ENCODE measurements at regions not wholly inside any gene's neighbourhood (a gene's known extent, or its start where the extent isn't known, plus 50 kb on each side); places are given as distances from the start of the nearest gene placed in this dataset.
"Not testable (repeated sequence)": the region's sequence is repeated elsewhere in the genome, so short reads cannot be mapped to it uniquely, and the experiment has no call there.

GRCh38 chr1:60802884-60803283 is 279.5 kb upstream of the NFIA start:
- Histone ChIP-seq H3K36me3 (no peaks in the 10 kb centered on the region), H3K9me3 (peaks cover 6% of the 10 kb centered on the region), H3K4me3 (no peak overlapping the region), H3K27ac (no peak overlapping the region), H3K27me3 (ENCODE audit: low read depth) (no peaks in the 10 kb centered on the region), H3K4me1 (no peaks in the 10 kb centered on the region)
- intact Hi-C loops (cut with DNase I) = no loop called here
- no peak for ATAC-seq
- no peak for TF ChIP-seq CTCF (IDR thresholded peaks at IDR 0.05)
- no peak for DNase-seq

- no peaks in the 10 kb centered on the region for H3K9me3 ChIP-seq
- no peaks in the 10 kb centered on the region for H3K4me1 ChIP-seq
- H3K27me3 ChIP-seq (ENCODE audit: low read depth) = no peaks in the 10 kb centered on the region
- DNase-seq = no peak
- no peak overlapping the region for H3K27ac ChIP-seq
- H3K4me3 ChIP-seq = no peak overlapping the region
- TF ChIP-seq CTCF (IDR thresholded peaks at IDR 0.05) = no peak
- ATAC-seq = no peak
- intact Hi-C loops (cut with DNase I) = no loop called here
- no peaks in the 10 kb centered on the region for H3K36me3 ChIP-seq
These were observed 285.0 kb upstream of the NFIA start for GRCh38 chr1:60797351-60797750.

GRCh38 chr1:60791226-60791625 is 291.1 kb upstream of the NFIA start:
- Histone ChIP-seq H3K4me3 (no peak overlapping the region), H3K27me3 (ENCODE audit: low read depth) (no peaks in the 10 kb centered on the region), H3K4me1 (no peaks in the 10 kb centered on the region), H3K36me3 (no peaks in the 10 kb centered on the region), H3K27ac (no peak overlapping the region), H3K9me3 (no peaks in the 10 kb centered on the region)
- no peak for TF ChIP-seq CTCF (IDR thresholded peaks at IDR 0.05)
- ATAC-seq = no peak
- no peak for DNase-seq
- intact Hi-C loops (cut with DNase I) = no loop called here

GRCh38 chr1:60773099-60773498 is 309.3 kb upstream of the NFIA start:
- not testable (repeated sequence) for ATAC-seq, H3K36me3 ChIP-seq

GRCh38 chr1:60769082-60769481 is 313.3 kb upstream of the NFIA start:
- no peaks in the 10 kb centered on the region for H3K27me3 ChIP-seq (ENCODE audit: low read depth)
- no peak overlapping the region for H3K27ac ChIP-seq
- no peak for DNase-seq
- intact Hi-C loops (cut with DNase I) = no loop called here
- no peaks in the 10 kb centered on the region for H3K36me3 ChIP-seq
- no peak for TF ChIP-seq CTCF (IDR thresholded peaks at IDR 0.05)
- H3K4me3 ChIP-seq = no peak overlapping the region
- ATAC-seq = no peak
- H3K4me1 ChIP-seq = no peaks in the 10 kb centered on the region
- no peaks in the 10 kb centered on the region for H3K9me3 ChIP-seq

More at GRCh38 chr1:60773099-60773498, 309.3 kb upstream of the NFIA start:
- DNase-seq; H3K27ac ChIP-seq; H3K27me3 ChIP-seq (ENCODE audit: low read depth); intact Hi-C loops (cut with DNase I); H3K4me1 ChIP-seq; H3K4me3 ChIP-seq; H3K9me3 ChIP-seq: not testable (repeated sequence)

GRCh38 chr1:60765204-60765603 is 317.2 kb upstream of the NFIA start:
- DNase-seq = no peak
- intact Hi-C loops (cut with DNase I) = no loop called here
- Histone ChIP-seq H3K27me3 (ENCODE audit: low read depth) (no peaks in the 10 kb centered on the region), H3K27ac (no peak overlapping the region), H3K36me3 (no peaks in the 10 kb centered on the region), H3K4me3 (no peak overlapping the region), H3K4me1 (no peaks in the 10 kb centered on the region), H3K9me3 (no peaks in the 10 kb centered on the region)
- peak; percentile 57 for TF ChIP-seq CTCF (IDR thresholded peaks at IDR 0.05)
- peak; percentile 59 to 66 for ATAC-seq
